Smooth muscle cell (in vitro differentiated cells): ENCODE measurements at regions not wholly inside any gene's neighbourhood (a gene's known extent, or its start where the extent isn't known, plus 50 kb on each side); places are given as distances from the start of the nearest gene placed in this dataset.

Experiments
- DNase-seq: peaks from one replicate; lab custom pipeline; 2025; ENCODE audit not compliant: unreplicated experiment; lab: John Stamatoyannopoulos, UW
- H2AFZ ChIP-seq: fragments of 200-600 bp; sonication (generic); 2 replicates; pipeline ENCODE4 v1.6.0; 2016; ENCODE audit warnings: antibody characterized with exemption, low read depth, mild to moderate bottlenecking
- H3F3A ChIP-seq: fragments of 200-600 bp; sonication (generic); 2 replicates; pipeline ENCODE4 v1.6.0; 2017; ENCODE audit warnings: antibody characterized with exemption, low read depth
- H3K27ac ChIP-seq: fragments of 200-600 bp; sonication (generic); 2 replicates; pipeline ENCODE4 v1.5.1; 2016; ENCODE audit warnings: low read depth, mild to moderate bottlenecking
- H3K27me3 ChIP-seq: fragments of 200-600 bp; sonication (generic); 2 replicates; pipeline ENCODE4 v1.6.1; 2016; ENCODE audit warnings: low read depth, mild to moderate bottlenecking
- H3K36me3 ChIP-seq: fragments of 200-600 bp; sonication (generic); 2 replicates; pipeline ENCODE4 v1.5.1; 2016; ENCODE audit warnings: low read depth
- H3K4me1 ChIP-seq: fragments of 200-600 bp; sonication (generic); 2 replicates; pipeline ENCODE4 v1.5.1; 2016; ENCODE audit warnings: low read depth
- H3K4me2 ChIP-seq: fragments of 200-600 bp; sonication (generic); 2 replicates; pipeline ENCODE4 v1.6.0; 2016; ENCODE audit warnings: mild to moderate bottlenecking
- H3K4me3 ChIP-seq: fragments of 200-600 bp; sonication (generic); 2 replicates; pipeline ENCODE4 v1.5.1; 2016; ENCODE audit warnings: mild to moderate bottlenecking
- H3K79me2 ChIP-seq: fragments of 200-600 bp; sonication (generic); 2 replicates; pipeline ENCODE4 v1.6.0; 2016; ENCODE audit warnings: low read depth, mild to moderate bottlenecking
- H3K9ac ChIP-seq: fragments of 200-600 bp; sonication (generic); 2 replicates; pipeline ENCODE4 v1.6.0; 2016; ENCODE audit warnings: low read depth
- H3K9me3 ChIP-seq: fragments of 200-600 bp; sonication (generic); replicated peaks from 2 replicates; pipeline ENCODE4 v1.5.1; 2016; ENCODE audit warnings: low read depth
- H4K20me1 ChIP-seq: fragments of 200-600 bp; sonication (generic); 2 replicates; pipeline ENCODE4 v1.6.0; 2016; ENCODE audit warnings: low read depth
- CTCF ChIP-seq: fragments of 200-600 bp; sonication (generic); IDR thresholded peaks from 2 replicates; pipeline ENCODE4 v1.5.1; 2017; ENCODE audit warnings: borderline replicate concordance, mild to moderate bottlenecking, antibody characterized with exemption; ENCODE audit not compliant: insufficient read depth, poor library complexity, severe bottlenecking
- WGBS: methylation state at CpG from one replicate; pipeline ENCODE4 v1.1.7; 2016; ENCODE audit warnings: low lambda C conversion rate; 5-methylcytosine and 5-hydroxymethylcytosine counted together

GRCh38 chr11:130813196-130813595 is 103.1 kb downstream of the SNX19 start:
- Histone ChIP-seq H3K36me3 (no peaks in the 10 kb centered on the region), H3K27me3 (no peaks in the 10 kb centered on the region), H4K20me1 (no peaks in the 10 kb centered on the region), H3K79me2 (no peaks in the 10 kb centered on the region), H3K27ac (no peak overlapping the region), H3K4me2 (no peak overlapping the region), H3K4me3 (no peak overlapping the region), H2AFZ (no peak overlapping the region), H3K9ac (no peak overlapping the region), H3K9me3 (no peaks in the 10 kb centered on the region), H3F3A (peaks cover 5% of the 10 kb centered on the region), H3K4me1 (peaks cover 9% of the 10 kb centered on the region)
- DNase-seq, result no peak
- TF ChIP-seq CTCF, result no peak
- WGBS, result 94% methylated on average over 8 of the region's 8 CpGs

GRCh38 chr11:130813638-130814037 is 102.6 kb downstream of the SNX19 start:
- Histone ChIP-seq H3K9me3 (no peaks in the 10 kb centered on the region), H3K4me3 (no peak overlapping the region), H2AFZ (no peak overlapping the region), H3K79me2 (no peaks in the 10 kb centered on the region), H3F3A (peaks cover 5% of the 10 kb centered on the region), H3K4me2 (no peak overlapping the region), H3K9ac (no peak overlapping the region), H4K20me1 (no peaks in the 10 kb centered on the region), H3K27me3 (no peaks in the 10 kb centered on the region), H3K36me3 (no peaks in the 10 kb centered on the region), H3K27ac (no peak overlapping the region), H3K4me1 (peaks cover 9% of the 10 kb centered on the region)
- whole genome bisulfite sequencing, result 40% methylated on average over 3 of the region's 3 CpGs
- no peak for DNase-seq
- no peak for TF ChIP-seq CTCF

- no peak for DNase-seq
- no peak overlapping the region for H3K27ac ChIP-seq
- TF ChIP-seq CTCF, result no peak
- H3K9ac ChIP-seq, result no peak overlapping the region
- peaks cover 5% of the 10 kb centered on the region for H3F3A ChIP-seq
- no peaks in the 10 kb centered on the region for H3K9me3 ChIP-seq
- WGBS, result 48% methylated on average over 4 of the region's 4 CpGs
- H3K4me3 ChIP-seq, result no peak overlapping the region
- H3K27me3 ChIP-seq, result no peaks in the 10 kb centered on the region
- no peak overlapping the region for H2AFZ ChIP-seq
- H3K4me1 ChIP-seq, result peaks cover 9% of the 10 kb centered on the region
- H3K36me3 ChIP-seq, result no peaks in the 10 kb centered on the region
- no peaks in the 10 kb centered on the region for H4K20me1 ChIP-seq
- peak overlapping the region; percentile 26 for H3K4me2 ChIP-seq
- H3K79me2 ChIP-seq, result no peaks in the 10 kb centered on the region
These were observed 101.7 kb downstream of the SNX19 start for GRCh38 chr11:130814440-130815096.
